NCI-H1105 treated with DMSO at 0.1 percent for 48 hours (cell line): ENCODE measurements at regions not wholly inside any gene's neighbourhood (a gene's known extent, or its start where the extent isn't known, plus 50 kb on each side); places are given as distances from the start of the nearest gene placed in this dataset.

ENCODE experiments used
- DNase-seq: peaks from one replicate; lab custom pipeline; 2025; lab: John Stamatoyannopoulos, UW

DNA sequence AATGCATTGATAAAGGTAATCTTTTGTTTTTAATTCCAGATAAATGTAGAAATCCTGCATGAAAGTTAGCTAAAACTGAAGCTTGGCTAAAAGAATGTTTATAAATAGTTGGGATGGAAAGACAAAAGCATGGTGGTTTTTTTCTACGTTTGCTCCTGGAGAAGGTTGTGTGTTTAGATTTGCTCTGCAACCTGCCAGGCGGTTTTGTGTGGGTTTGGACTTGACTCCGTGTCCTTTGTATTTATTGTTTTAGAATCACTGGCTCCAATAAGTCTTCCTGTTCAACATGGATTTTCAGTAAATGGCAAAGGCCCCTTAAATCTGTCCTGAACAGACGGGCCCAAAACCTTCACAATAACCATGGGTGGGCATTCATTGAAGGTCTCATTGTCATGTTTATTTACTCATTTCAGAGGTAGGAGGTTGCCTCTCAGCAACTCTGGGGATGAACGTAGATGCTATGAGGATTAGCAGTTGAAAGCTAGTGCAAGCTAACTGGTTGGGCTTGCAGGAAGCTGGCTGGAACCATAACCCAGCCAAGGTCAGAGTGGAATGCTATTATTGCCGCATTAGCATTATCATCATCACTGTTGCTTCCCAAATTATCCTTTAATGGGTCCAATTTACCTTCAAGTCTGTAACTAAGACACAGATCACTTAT, 60.6 kb upstream of the ADAMTS9 start:
- no peak for DNase-seq

DNA sequence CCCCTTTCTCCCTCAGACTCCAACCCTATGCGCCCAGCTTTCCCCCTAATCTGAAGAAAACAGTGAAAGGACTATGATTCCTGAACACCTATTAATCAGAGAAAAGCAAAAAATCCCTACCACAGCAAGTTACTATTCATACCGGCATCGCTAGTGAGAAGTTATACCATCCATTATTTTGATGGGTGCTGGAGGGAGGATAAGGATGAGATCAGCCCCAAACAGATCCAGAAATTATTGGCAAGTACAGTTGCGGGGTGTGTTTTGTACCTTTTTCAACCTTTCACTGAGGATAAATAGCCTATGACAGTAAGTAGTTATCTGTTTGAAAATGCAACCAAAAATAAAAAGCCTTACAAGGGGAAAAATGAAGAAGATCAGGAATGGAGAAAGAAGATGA, 59.9 kb upstream of the ADAMTS9 start:
- DNase-seq = no peak

DNA sequence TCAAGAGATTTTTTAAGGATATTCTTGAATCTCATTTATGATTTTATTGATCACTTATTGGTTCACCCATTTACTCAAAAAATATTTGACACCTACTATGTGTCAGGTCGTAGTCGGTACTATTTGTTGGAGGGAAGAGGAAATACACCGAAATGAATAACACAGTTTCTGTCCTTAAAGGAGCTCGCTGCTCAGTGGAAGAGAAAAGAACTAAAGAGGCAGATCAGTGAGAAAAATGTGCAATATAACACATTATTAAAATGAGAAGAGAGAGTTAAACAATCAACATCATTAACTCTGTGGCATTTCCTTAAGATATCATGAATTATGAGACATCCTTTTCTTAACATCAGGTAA, 56.1 kb upstream of the ADAMTS9 start:
- DNase-seq = no peak

DNA sequence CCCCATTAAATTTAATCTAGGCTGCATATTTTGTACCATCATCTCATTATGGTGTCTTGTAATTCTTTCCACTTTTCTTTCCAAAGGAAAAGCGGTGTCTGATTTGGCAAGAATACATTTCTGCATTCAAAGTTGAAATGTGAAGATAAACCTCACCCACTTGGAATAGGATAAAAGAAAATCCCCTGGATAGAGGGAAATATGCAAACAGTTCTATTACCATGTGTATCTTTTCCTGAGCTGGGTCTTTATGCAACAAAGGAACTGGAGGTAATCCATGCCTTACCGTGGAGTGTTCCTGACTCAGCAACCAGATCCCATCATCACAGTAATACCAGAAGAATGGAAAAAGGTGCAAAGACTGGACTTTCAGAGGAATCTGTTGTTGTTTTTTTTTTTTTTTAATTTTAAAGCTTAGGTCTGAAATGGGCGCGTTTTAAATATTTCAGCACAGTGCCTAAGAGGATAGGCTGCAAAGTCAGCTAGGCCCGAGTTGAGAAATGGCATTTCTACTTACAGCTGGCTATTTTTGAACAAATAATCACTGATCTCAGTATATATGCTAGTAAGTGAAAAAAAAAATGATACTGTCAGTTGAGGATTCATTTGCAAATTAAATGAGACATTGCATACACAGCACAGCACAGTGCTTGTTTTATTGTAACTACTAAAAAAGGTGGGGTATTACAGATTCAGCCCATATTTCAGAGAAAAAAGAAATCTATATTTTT, 55.5 kb upstream of the ADAMTS9 start:
- DNase-seq = no peak

DNA sequence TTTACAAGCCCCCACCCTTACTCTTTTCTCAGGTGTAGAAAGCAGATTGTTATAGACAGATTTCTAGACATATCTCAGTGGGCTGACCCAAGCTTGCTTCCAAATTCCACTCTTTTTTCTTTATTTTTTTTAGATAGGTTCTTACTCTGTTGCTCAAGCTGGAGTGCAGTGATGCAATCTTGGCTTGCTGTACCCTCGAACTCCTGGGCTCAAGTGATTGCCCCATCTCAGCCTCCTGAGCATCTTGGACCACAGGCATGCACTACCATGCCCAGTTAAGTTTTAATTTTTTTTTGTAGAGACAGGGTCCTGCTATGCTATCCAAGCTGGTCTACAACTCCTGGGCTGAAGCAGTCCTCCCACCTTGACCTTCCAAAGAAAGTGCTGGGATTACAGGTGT, 53.5 kb upstream of the ADAMTS9 start:
- DNase-seq = no peak

DNA sequence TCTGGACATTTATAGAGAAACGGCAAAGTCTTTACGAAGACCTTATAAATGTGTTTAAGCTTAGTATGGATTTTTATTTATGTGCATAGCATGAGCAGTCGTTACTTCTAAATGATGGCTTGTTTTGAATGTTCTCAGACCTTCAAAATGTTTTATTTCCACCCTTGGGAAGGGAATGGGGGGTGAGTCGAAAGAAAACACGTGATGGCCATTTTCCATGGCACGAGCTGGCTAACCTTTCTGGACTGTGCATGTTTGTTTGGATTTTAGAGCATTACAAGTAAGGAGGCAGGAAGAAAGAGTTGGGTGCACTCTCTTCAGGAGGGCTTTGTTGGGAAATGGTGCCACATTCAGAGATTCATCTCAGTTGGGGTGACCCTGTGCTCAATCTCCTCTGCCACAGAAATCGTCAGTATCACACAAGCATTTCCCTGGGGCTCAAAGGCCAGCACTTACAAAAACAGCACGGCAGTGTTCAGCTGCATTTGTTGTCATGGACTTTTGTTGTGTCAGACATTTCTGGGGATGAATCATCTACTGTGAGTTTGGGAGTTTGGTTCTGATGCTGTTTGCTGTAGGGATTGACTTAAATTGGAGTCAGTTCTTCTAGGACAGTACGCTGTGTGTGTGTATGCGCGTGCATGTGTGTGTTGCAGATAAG, 52.3 kb upstream of the ADAMTS9 start:
- DNase-seq = no peak
